Frontal cortex (tissue), 1 donor: ENCODE measurements at regions not wholly inside any gene's neighbourhood (a gene's known extent, or its start where the extent isn't known, plus 50 kb on each side); places are given as distances from the start of the nearest gene placed in this dataset. TPM values are rescaled to one million over a fixed set of nuclear protein-coding genes. Genes with fewer than 3 reads are reported as not detected.

Experiments
- small RNA-seq: library from RNA; depleted of rRNA; stranded (forward); fragments of <200 nt; gene quantifications from one replicate; pipeline ENCODE3, GENCODE V24; 2014

Small RNAs in the stretch of these regions (small RNA-seq; reads per million reads assigned to genes)
- not detected for gene RN7SL214P
